HepG2 (cell line): ENCODE measurements at regions not wholly inside any gene's neighbourhood (a gene's known extent, or its start where the extent isn't known, plus 50 kb on each side); places are given as distances from the start of the nearest gene placed in this dataset.

Source experiments
- ATAC-seq: fragments of 200-7000 bp; cut with Tn5 transposase; 3 replicates; pipeline ENCODE4 v1.9.1; 2020; ENCODE audit warnings: mild to moderate bottlenecking, moderate library complexity
- BruUV-seq: library from RNA; stranded (reverse); fragments of 400-500 nt; replicated peaks from 2 replicates; lab custom pipeline; 2021; lab: Mats Ljungman, UMichigan
- CTCF ChIA-PET: fragments of 300-600 bp; formaldehyde crosslinking; extraction: SDS; loops from one replicate; lab custom pipeline; 2021; ENCODE audit warnings: low total read pairs, inconsistent platforms, low intra/inter-chr PET ratio; lab: Yijun Ruan, JAX
- POLR2A ChIA-PET: fragments of 350-600 bp; sonication (Branson Sonifier 250); formaldehyde crosslinking; loops from one replicate; lab custom pipeline; 2020; ENCODE audit warnings: antibody characterized with exemption, inconsistent platforms; lab: Yijun Ruan, JAX
- DNase-seq: peaks from one replicate; pipeline ENCODE4 v3.0.0-alpha.2; 2015; ENCODE audit warnings: low spot score
- FAIRE-seq: peaks from 3 replicates; lab custom pipeline; 2011; peaks lifted over from hg19 to GRCh38; lab: Jason Lieb, UNC
- H2AFZ ChIP-seq: one replicate; pipeline ENCODE4 v1.6.1; 2011; ENCODE audit warnings: low read length, inconsistent platforms
- H3K27ac ChIP-seq: fragments of 300-600 bp; 3 replicates; pipeline ENCODE4 v1.8.0; 2011; ENCODE audit warnings: mixed run types, mild to moderate bottlenecking, mixed read lengths, low read length, inconsistent platforms; ENCODE audit not compliant: insufficient read depth; ENCODE audit errors: extremely low read length
- H3K27me3 ChIP-seq, 2 experiments: fragments of 200-600 bp in 1 of 2; 2 replicates in 1 of 2; 3 replicates in 1 of 2; pipeline versions ENCODE4 v1.6.0 to v1.8.0; 2011; ENCODE audit warnings: low read length in 2 of 2, mild to moderate bottlenecking in 2 of 2, moderate library complexity in 2 of 2, inconsistent platforms in 1 of 2; ENCODE audit not compliant: insufficient read depth in 2 of 2, control insufficient read depth in 1 of 2
- H3K36me3 ChIP-seq, 2 experiments: fragments of 200-600 bp in 1 of 2; replicated peaks in 1 of 2; 2 replicates in 1 of 2; 3 replicates in 1 of 2; pipeline versions ENCODE4 v1.5.1 to v1.8.0; 2011; ENCODE audit warnings: low read length in 2 of 2, inconsistent platforms in 1 of 2; ENCODE audit not compliant: insufficient read depth in 2 of 2, control insufficient read depth in 1 of 2
- H3K4me1 ChIP-seq: 2 replicates; pipeline ENCODE4 v1.5.1; 2012; ENCODE audit warnings: low read length, inconsistent platforms; ENCODE audit not compliant: insufficient read depth
- H3K4me2 ChIP-seq: 2 replicates; pipeline ENCODE4 v1.6.0; 2011; ENCODE audit warnings: low read depth, low read length, inconsistent platforms
- H3K4me3 ChIP-seq, 3 experiments: fragments of 200-600 bp in 1 of 3; sonication (generic), shearing (Covaris generic) in 1 of 3; replicated peaks in 1 of 3; 2 replicates each; pipeline ENCODE4 v1.5.1; 2011 to 2016; ENCODE audit warnings: low read length in 3 of 3, inconsistent platforms in 2 of 3, low read depth in 2 of 3, mild to moderate bottlenecking in 2 of 3, control low read depth in 1 of 3, mixed read lengths in 1 of 3; ENCODE audit not compliant: insufficient read depth in 1 of 3
- H3K79me2 ChIP-seq: one replicate; pipeline ENCODE4 v1.6.1; 2011; ENCODE audit warnings: low read length, inconsistent platforms; ENCODE audit not compliant: insufficient read depth
- H3K9ac ChIP-seq: 2 replicates; pipeline ENCODE4 v1.6.0; 2011; ENCODE audit warnings: mild to moderate bottlenecking, low read depth, low read length, inconsistent platforms; ENCODE audit not compliant: insufficient read depth
- H3K9me3 ChIP-seq: 2 replicates; pipeline ENCODE4 v1.5.1; 2012; ENCODE audit warnings: mild to moderate bottlenecking, low read length
- H4K20me1 ChIP-seq: 2 replicates; pipeline ENCODE4 v1.6.0; 2011; ENCODE audit warnings: inconsistent platforms, mild to moderate bottlenecking, low read length, moderate library complexity; ENCODE audit not compliant: insufficient read depth
- ATAD3A ChIP-seq: sonication (generic); formaldehyde crosslinking; IDR thresholded peaks from 2 replicates; pipeline ENCODE4 v1.4.0; 2020; ENCODE audit warnings: missing genetic modification reagents
- BHLHE40 ChIP-seq: IDR thresholded peaks from 2 replicates; pipeline ENCODE4 v1.6.1; 2011; ENCODE audit warnings: low read length, improper control_type of control experiment
- CREB1 ChIP-seq, 2 experiments: fragments of 450-650 bp in 1 of 2; IDR thresholded peaks; 2 replicates each; pipeline ENCODE4 v1.6.1; 2016 to 2017; ENCODE audit warnings: control low read depth in 1 of 2, mild to moderate bottlenecking in 1 of 2, missing compliant biosample characterization in 1 of 2, missing genetic modification characterization in 1 of 2
- ELF1 ChIP-seq: sonication (generic); formaldehyde crosslinking; IDR thresholded peaks from 2 replicates; pipeline ENCODE4 v1.4.0; 2020; ENCODE audit warnings: missing genetic modification reagents
- GMEB2 ChIP-seq: IDR thresholded peaks from 2 replicates; pipeline ENCODE4 v1.6.1; 2016; ENCODE audit warnings: missing biosample characterization, missing genetic modification reagents, low read depth
- IRX3 ChIP-seq: sonication (generic); formaldehyde crosslinking; IDR thresholded peaks from 2 replicates; pipeline ENCODE4 v1.8.1; 2023; ENCODE audit warnings: mild to moderate bottlenecking, low read depth, missing genetic modification reagents, borderline replicate concordance
- JARID2 ChIP-seq: sonication (generic); formaldehyde crosslinking; IDR thresholded peaks from 2 replicates; pipeline ENCODE4 v1.8.1; 2023; ENCODE audit warnings: missing genetic modification reagents, inconsistent platforms; ENCODE audit not compliant: insufficient replicate concordance
- JDP2 ChIP-seq: sonication (generic); formaldehyde crosslinking; IDR thresholded peaks from 2 replicates; pipeline ENCODE4 v1.8.1; 2022; ENCODE audit warnings: missing genetic modification reagents, borderline replicate concordance
- RARA ChIP-seq: IDR thresholded peaks from 2 replicates; pipeline ENCODE4 v1.6.1; 2016; ENCODE audit warnings: missing genetic modification reagents, missing compliant biosample characterization
- RBM22 ChIP-seq: fragments of 200-400 bp; formaldehyde crosslinking; optimal IDR thresholded peaks from 2 replicates; pipeline ENCODE3; 2017; ENCODE audit warnings: mild to moderate bottlenecking, low read length, moderate library complexity
- RXRA ChIP-seq: sonication (generic); formaldehyde crosslinking; IDR thresholded peaks from 2 replicates; pipeline ENCODE4 v1.5.1; 2020; ENCODE audit warnings: missing genetic modification reagents
- SALL2 ChIP-seq: sonication (generic); formaldehyde crosslinking; IDR thresholded peaks from 2 replicates; pipeline ENCODE4 v1.8.1; 2023; ENCODE audit warnings: mild to moderate bottlenecking, missing genetic modification reagents, inconsistent platforms
- TAF1 ChIP-seq: sonication (generic); formaldehyde crosslinking; IDR thresholded peaks from 2 replicates; pipeline ENCODE4 v1.4.0; 2020; ENCODE audit warnings: missing genetic modification reagents
- U2AF2 ChIP-seq: fragments of 200-400 bp; formaldehyde crosslinking; IDR thresholded peaks from 2 replicates; pipeline ENCODE4 v1.6.1; 2017; ENCODE audit warnings: low read depth, mild to moderate bottlenecking, low read length
- ZNF264 ChIP-seq: sonication (generic); formaldehyde crosslinking; IDR thresholded peaks from 2 replicates; pipeline ENCODE4 v1.4.0; 2020; ENCODE audit warnings: missing genetic modification reagents
- ZNF350 ChIP-seq: sonication (generic); formaldehyde crosslinking; IDR thresholded peaks from 2 replicates; pipeline ENCODE4 v1.4.0; 2020; ENCODE audit warnings: mild to moderate bottlenecking, low read depth, missing genetic modification reagents, borderline replicate concordance
- ZNF574 ChIP-seq: sonication (generic); formaldehyde crosslinking; IDR thresholded peaks from 2 replicates; pipeline ENCODE4 v1.4.0; 2020; ENCODE audit warnings: missing genetic modification reagents
- WGBS: methylation state at CpG from one replicate; pipeline ENCODE4 v1.1.6; 2017; ENCODE audit warnings: low lambda C conversion rate; 5-methylcytosine and 5-hydroxymethylcytosine counted together
- in situ Hi-C: cut with HindIII; loops from 2 replicates; pipeline ENCODE4 v1.10.0; 2017; ENCODE audit warnings: low pct_unique_long_range_greater_than_20kb; ENCODE audit not compliant: extremely low pct_ligation_motif_present
- intact Hi-C: fragments of 100-400 bp; cut with micrococcal nuclease; formaldehyde crosslinking; loops from one replicate; pipeline ENCODE4 v1.10.0; 2022; ENCODE audit not compliant: unreplicated experiment

GRCh38 chrX:16002185-16002584 lies 121.2 kb upstream of the GRPR start:
- H2AFZ ChIP-seq = no peak overlapping the region
- no peak for FAIRE-seq

More at GRCh38 chrX:16002185-16002584, 121.2 kb upstream of the GRPR start:
- TF ChIP-seq ELF1 (CRISPR knock-in tag) (no peak), JARID2 (CRISPR knock-in tag) (no peak), RARA (no peak), RXRA (no peak), IRX3 (CRISPR knock-in tag) (no peak), ZNF264 (no peak), CREB1 (IDR thresholded peaks at IDR 0.05) (no peak), CREB1 (CRISPR knock-in tag; IDR thresholded peaks at IDR 0.05) (no peak), GMEB2 (CRISPR knock-in tag) (no peak), RBM22 (no peak), BHLHE40 (no peak), JDP2 (CRISPR knock-in tag) (no peak), ATAD3A (no peak), TAF1 (CRISPR knock-in tag) (no peak), U2AF2 (no peak), SALL2 (CRISPR knock-in tag) (no peak), ZNF574 (CRISPR knock-in tag) (no peak), ZNF350 (CRISPR knock-in tag) (no peak)
- TF ChIP-seq, all 625 proteins: peak for 0
- BruUV-seq = no TSS peak
- no peaks in the 10 kb centered on the region for H3K79me2 ChIP-seq
- no peaks in the 10 kb centered on the region for H3K4me1 ChIP-seq
- H3K9ac ChIP-seq = no peak overlapping the region
- intact Hi-C loops (no loop called here), in situ Hi-C loops (no loop called here)
- DNase-seq (no peak), ATAC-seq (no peak)
- H3K4me2 ChIP-seq = no peak overlapping the region
- H3K4me3 ChIP-seq = no peak overlapping the region
- WGBS = 0% methylated on average over 1 of the region's 1 CpG
- no peaks in the 10 kb centered on the region for H4K20me1 ChIP-seq
- H3K36me3 ChIP-seq = no peaks in the 10 kb centered on the region
- no peak overlapping the region for H3K27ac ChIP-seq
- no peaks in the 10 kb centered on the region for H3K9me3 ChIP-seq
- ChIA-PET POLR2A (no interaction called here), CTCF (no interaction called here)
- H3K27me3 ChIP-seq = no peaks in the 10 kb centered on the region
